ENCODE measurements at regions not wholly inside any gene's neighbourhood (a gene's known extent, or its start where the extent isn't known, plus 50 kb on each side); places are given as distances from the start of the nearest gene placed in this dataset.
A peak's percentile ranks its signal among the peaks of the same experiment; 100 is the strongest.

DNA sequence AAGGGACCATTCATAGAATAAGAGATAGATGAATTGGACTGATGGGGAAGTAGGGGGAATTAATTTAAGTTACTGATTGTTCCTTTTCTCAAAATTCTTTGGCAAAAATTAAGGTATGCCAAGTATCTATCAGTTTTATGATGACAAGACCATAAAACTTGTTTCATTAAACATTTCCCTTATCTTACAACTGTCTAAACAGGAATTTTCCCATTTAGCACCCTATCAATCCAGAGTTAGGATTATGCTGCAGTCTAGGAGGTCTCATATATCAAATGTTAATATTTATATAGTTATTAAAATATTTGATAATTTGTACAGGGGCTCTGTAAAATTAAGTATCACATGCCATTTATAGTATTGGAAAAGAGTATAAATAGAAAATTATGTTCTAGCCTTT is 51.5 kb upstream of the ARID1B start:
- TF ChIP-seq, protein P1, sequence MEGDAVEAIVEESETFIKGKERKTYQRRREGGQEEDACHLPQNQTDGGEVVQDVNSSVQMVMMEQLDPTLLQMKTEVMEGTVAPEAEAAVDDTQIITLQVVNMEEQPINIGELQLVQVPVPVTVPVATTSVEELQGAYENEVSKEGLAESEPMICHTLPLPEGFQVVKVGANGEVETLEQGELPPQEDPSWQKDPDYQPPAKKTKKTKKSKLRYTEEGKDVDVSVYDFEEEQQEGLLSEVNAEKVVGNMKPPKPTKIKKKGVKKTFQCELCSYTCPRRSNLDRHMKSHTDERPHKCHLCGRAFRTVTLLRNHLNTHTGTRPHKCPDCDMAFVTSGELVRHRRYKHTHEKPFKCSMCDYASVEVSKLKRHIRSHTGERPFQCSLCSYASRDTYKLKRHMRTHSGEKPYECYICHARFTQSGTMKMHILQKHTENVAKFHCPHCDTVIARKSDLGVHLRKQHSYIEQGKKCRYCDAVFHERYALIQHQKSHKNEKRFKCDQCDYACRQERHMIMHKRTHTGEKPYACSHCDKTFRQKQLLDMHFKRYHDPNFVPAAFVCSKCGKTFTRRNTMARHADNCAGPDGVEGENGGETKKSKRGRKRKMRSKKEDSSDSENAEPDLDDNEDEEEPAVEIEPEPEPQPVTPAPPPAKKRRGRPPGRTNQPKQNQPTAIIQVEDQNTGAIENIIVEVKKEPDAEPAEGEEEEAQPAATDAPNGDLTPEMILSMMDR (IDR thresholded peaks at IDR 0.05; ENCODE audit: borderline replicate concordance, insufficient read depth, low read depth, low read length), result no peak
- no peak overlapping the region for H3K4me3 ChIP-seq (ENCODE audit: low read depth, low read length)

DNA sequence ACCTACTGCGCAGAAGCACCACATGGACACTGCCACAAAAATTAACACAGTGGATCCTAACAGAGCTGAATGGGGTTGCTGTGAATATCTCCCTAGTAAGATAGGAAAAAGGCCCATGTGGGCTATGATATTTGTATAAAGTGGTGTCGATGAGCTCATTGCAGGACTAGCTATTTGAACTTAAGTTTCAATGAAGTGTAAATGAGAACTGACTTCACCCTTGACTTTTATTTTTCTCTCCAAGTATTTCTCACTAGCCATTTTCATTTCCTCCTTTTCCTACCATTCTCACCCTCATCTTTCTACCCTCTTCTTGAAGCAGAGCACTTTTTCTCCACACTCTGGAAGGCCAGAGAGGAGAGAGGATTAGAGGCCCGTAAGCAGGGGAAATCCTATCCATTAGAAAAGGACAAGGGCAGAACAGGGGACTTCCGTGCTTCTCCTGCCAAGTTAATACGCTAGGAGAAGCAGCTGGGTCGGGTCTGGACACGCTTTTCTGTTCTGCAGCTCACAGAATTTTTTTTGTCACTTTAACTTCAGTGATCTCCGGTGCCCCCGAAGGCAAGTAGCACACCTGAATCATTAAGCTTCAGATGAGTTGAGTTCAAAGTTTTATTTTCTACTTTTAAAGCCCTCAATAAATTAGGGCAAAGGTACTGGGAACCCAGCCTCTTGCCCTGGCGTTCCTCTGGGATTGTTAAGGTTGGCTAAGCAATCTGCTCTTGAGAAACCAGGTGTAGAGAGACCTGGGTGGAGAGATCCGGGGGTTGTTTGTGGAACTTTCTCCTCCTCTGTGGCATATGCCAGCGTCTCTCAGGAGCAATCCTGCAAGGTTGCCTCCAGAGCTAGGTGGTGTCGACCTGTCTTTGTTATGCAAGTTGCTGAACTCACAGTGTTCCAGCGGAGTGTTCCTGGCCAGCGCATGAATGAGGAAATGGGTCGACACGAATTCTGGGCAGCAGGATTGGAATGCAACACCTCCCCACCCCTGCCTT is 56.2 kb upstream of the ARID1B start:
- TF ChIP-seq, protein P1 (IDR thresholded peaks at IDR 0.05; ENCODE audit: borderline replicate concordance, insufficient read depth, low read depth, low read length), result no peak
- no peak overlapping the region for H3K4me3 ChIP-seq (ENCODE audit: low read depth, low read length)

DNA sequence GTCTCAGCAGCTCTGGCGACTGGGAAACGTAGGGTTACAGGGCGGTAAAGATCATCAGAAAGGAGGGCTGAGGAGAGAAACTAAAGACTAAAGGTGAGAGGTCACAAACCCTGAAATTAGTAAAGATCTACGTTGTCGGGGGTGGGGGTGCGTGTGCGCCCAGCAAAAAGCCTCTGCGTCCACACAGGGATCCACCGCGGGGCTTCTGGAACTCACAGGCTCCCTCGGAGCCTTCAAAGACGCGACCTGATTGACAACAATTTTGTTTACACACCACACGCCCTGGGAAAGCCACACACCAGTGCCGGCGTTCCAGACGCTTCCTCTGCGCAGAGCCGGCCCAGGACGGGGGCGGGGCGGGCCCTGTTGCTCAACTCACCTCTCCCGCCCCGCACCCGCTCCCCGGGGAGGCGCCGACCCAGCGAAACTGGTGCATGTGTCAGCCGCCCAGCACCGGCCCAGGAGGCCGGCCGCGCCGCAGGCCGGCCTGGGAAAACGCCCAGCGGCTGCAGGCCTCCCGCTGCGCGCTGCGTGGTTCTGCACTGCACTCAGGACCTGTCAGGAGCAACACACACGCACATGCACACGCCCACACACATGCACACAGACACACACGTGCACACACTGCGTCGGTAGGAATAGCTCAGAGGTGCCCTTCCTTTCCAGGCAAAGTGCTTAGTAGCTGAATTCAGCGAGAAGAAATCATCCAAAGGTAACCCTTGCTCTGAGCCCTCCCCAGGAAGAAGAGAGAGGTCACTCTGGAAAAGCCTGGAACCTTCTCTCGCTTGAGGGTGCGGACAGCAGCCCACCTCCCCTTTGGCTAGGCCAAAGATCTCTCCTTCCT is 57.2 kb upstream of the ARID1B start:
- TF ChIP-seq, protein P1 (IDR thresholded peaks at IDR 0.05; ENCODE audit: borderline replicate concordance, insufficient read depth, low read depth, low read length), result no peak
- peak overlapping the region; percentile 24 for H3K4me3 ChIP-seq (ENCODE audit: low read depth, low read length)

DNA sequence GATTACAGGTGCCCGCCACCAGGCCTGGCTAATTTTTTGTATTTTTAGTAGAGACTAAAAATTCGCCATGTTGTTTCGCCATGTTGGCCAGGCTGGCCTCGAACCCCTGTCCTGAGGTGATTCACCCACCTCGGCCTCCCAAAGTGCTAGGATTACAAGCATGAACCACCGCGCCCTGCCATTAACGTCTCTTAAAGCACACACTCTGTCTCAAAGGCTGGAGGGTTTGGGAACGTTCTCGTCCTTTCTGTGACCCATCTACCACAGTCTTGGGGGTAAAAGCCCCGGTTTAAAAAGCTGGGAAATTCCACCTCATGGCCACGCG is 57.8 kb upstream of the ARID1B start:
- H3K4me3 ChIP-seq (ENCODE audit: low read depth, low read length), result peak overlapping the region; percentile 24
- TF ChIP-seq, protein P1 (IDR thresholded peaks at IDR 0.05; ENCODE audit: borderline replicate concordance, insufficient read depth, low read depth, low read length), result no peak

DNA sequence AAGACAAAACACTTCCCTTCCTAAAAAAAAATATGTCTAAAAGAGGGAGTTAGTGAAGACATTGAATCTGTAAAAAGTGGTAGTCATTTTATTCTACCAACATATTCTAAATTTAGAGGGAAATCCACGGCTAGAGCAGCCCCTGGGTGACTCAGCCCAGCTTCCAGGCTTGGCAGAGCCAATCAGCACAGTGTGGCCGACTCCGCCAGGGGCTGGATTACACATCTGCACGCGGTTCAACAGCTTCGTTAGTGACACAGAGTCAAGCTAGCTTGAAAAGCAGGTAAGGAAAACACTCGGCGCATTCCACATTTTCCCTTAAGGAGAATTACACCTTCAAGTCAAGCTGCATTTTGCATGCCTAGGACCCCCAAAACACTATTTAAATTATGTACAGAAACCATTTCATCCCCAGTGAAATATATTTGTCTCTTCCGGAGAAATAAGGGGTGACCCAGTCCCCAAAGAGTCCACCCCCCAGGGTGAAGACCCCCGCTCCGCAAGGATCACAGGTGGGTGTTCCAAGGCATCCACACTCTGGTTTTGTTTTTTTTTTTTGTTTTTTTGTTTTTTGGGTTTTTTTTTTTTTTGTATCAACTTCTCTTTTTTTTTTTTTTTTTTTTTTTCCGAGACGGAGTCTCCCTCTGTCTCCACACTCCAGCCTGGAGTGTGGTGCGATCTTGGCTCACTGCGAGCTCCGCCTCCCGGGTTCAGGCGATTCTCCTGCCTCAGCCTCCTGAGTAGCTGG is 58.4 kb upstream of the ARID1B start:
- no peak overlapping the region for H3K4me3 ChIP-seq (ENCODE audit: low read depth, low read length)
- TF ChIP-seq, protein P1 (IDR thresholded peaks at IDR 0.05; ENCODE audit: borderline replicate concordance, insufficient read depth, low read depth, low read length), result no peak

DNA sequence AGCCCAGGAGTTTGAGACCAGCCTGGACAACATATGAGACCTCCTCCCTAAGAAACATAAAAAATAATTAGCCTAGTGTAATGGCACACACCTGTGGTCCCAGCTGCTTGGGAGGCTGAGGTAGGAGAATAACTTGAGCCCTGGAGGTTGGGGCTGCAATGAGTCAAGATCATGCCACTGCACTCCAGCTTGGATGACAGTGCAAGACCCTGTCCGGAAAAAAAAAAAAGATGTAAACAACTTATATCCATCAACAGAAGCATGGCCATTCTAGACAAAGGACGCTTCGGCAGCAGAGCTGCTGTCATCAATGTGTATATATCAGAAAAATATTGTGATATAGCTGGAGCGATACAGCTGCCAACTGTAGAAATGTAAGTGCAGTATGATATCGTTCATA is 59.6 kb upstream of the ARID1B start:
- TF ChIP-seq, protein P1 (IDR thresholded peaks at IDR 0.05; ENCODE audit: borderline replicate concordance, insufficient read depth, low read depth, low read length), result no peak
- no peak overlapping the region for H3K4me3 ChIP-seq (ENCODE audit: low read depth, low read length)
